ENCODE measurements at regions not wholly inside any gene's neighbourhood (a gene's known extent, or its start where the extent isn't known, plus 50 kb on each side); places are given as distances from the start of the nearest gene placed in this dataset.

DNA sequence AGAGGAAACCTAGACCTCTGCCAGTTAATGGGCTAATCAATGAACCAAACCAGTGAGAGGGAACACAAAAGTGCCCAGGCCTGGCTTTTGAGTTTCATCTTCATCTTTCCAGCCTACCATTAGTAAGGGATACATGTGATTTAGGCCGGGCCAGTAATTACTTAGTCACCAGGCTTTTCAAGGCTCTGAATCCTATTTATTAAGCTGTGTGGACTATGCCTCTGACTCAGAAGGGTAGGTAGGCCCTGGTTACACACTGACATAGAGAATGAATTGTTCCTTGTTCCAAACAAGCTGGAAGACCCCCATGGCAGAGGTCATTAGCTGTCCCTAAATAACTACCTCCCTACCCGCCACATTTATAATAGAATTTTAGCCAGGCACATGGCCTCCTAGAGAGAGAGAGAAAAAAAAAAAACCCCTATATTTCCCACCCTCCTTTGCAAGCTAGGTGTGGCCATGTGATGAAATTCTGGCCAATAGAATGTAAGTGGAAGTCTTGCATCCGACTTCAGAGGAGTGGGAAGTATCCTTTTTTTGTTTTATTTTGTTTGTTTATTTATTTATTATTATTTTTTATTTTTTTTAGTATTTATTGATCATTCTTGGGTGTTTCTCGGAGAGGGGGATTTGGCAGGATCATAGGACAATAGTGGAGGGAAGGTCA is 112.3 kb upstream of the BCOR start:
- Mint-ChIP-seq H3K9me3 (ENCODE audit: low read depth) (peaks cover 8% of the 10 kb centered on the region), H3K4me3 (ENCODE audit: low read depth) (no peak overlapping the region), H3K27me3 (peaks cover 6% of the 10 kb centered on the region), H3K4me1 (ENCODE audit: low read depth) (no peaks in the 10 kb centered on the region), H3K36me3 (ENCODE audit: insufficient read depth) (no peaks in the 10 kb centered on the region), H3K27ac (no peak overlapping the region)
- TF ChIP-seq CTCF (IDR thresholded peaks at IDR 0.05; ENCODE audit: unreplicated experiment) = no peak
- DNase-seq (ENCODE audit: low spot score, unreplicated experiment) = no peak

DNA sequence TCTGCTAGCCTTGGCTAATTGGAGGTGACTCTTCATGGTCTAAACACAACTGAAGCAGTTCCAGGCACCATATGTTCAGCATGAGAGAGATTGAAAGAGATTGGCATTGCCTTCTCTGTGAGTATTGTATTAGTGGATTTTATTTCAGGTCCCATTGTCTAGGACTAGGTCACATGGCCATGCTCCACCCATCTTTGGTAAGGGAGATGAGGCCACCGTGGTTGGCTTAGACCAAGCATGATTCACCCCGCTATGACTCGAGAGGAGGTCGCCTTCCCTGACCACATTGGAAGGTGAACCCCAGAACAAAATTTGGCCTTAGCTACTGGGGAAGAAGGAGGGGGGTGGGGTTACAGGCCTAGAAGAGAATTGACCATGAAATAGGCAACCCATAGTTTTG is 109.9 kb upstream of the BCOR start:
- Mint-ChIP-seq H3K9me3 (ENCODE audit: low read depth) (no peaks in the 10 kb centered on the region), H3K27me3 (peaks cover 6% of the 10 kb centered on the region), H3K4me1 (ENCODE audit: low read depth) (no peaks in the 10 kb centered on the region), H3K36me3 (ENCODE audit: insufficient read depth) (no peaks in the 10 kb centered on the region), H3K4me3 (ENCODE audit: low read depth) (no peak overlapping the region), H3K27ac (no peak overlapping the region)
- DNase-seq (ENCODE audit: low spot score, unreplicated experiment) = no peak
- no peak for TF ChIP-seq CTCF (IDR thresholded peaks at IDR 0.05; ENCODE audit: unreplicated experiment)

DNA sequence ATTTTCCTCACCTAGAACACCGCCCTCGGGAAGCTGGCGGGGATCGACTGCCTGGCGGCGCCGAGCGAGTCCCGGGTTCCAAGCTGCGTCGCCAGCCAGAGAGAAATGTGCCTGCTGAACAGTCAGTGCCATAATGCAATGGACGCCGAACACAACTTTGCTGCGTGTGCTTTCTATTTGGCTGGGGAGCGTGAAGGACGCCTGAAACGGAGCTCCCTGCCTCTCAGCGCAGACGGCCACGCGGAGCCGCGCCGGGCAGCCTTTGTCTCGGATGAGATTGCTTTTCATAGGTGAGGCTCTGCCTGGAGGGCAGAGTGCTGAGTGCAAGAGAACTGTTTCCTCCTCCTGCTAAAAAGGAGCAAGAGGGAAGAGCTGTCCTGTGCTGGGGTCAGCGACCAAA is 107.7 kb upstream of the BCOR start:
- Mint-ChIP-seq H3K27me3 (peaks cover 6% of the 10 kb centered on the region), H3K4me1 (ENCODE audit: low read depth) (no peaks in the 10 kb centered on the region), H3K27ac (no peak overlapping the region), H3K36me3 (ENCODE audit: insufficient read depth) (no peaks in the 10 kb centered on the region), H3K4me3 (ENCODE audit: low read depth) (no peak overlapping the region), H3K9me3 (ENCODE audit: low read depth) (no peaks in the 10 kb centered on the region)
- no peak for DNase-seq (ENCODE audit: low spot score, unreplicated experiment)
- no peak for TF ChIP-seq CTCF (IDR thresholded peaks at IDR 0.05; ENCODE audit: unreplicated experiment)

DNA sequence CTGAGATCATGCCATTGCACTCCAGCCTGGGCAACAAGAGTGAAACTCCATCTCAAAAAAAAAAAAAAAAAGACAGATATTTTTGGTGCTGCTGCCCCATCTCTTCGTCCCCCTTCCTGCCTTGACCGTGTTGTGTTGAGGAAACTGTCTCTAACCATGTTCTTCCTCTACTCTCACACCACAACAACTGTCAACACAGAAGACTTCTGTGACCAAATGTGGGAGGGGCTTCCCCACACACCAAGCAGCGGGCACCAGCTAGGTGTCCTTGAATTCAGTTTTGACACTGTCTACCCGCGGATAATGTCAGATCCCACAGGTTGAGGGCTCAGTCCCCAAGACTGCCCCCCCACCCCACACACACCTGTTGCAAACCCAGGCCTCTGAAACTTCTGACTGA is 104.7 kb upstream of the BCOR start:
- peaks cover 6% of the 10 kb centered on the region for H3K27me3 Mint-ChIP-seq

DNA sequence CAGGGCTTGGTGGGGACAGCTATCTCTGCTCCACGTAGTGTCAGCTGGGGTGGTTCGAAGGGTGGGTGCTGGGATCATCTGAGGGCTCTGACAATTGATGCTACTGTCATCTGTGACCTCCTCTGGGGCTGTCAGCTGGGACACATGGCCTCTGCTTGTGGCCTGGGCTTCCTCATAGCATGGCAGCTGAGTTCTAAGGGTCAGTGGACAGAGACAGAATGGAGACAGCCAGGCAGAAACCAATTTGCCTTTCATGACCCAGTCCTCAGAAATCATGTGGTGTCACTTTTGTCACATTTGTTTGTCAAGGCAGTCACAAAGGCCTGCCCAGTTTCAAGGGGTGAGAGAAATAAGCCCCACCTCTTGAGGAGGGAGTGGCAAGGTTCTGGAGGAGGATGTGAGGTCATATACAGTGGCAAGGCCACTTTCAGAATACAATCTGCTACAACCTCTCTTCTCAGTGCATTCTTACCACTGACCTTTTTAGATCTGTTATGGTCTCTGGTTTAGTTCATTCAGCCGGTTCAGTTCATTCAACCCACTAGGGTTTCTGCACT is 103.6 kb upstream of the BCOR start:
- Mint-ChIP-seq H3K4me3 (ENCODE audit: low read depth) (no peak overlapping the region), H3K4me1 (ENCODE audit: low read depth) (no peaks in the 10 kb centered on the region), H3K9me3 (ENCODE audit: low read depth) (no peaks in the 10 kb centered on the region), H3K27me3 (peaks cover 6% of the 10 kb centered on the region), H3K27ac (no peak overlapping the region), H3K36me3 (ENCODE audit: insufficient read depth) (no peaks in the 10 kb centered on the region)
- no peak for DNase-seq (ENCODE audit: low spot score, unreplicated experiment)
- no peak for TF ChIP-seq CTCF (IDR thresholded peaks at IDR 0.05; ENCODE audit: unreplicated experiment)

More for the DNA sequence above, 104.7 kb upstream of the BCOR start:
- no peak overlapping the region for H3K27ac Mint-ChIP-seq
- TF ChIP-seq CTCF (IDR thresholded peaks at IDR 0.05; ENCODE audit: unreplicated experiment) = no peak
- no peaks in the 10 kb centered on the region for H3K36me3 Mint-ChIP-seq (ENCODE audit: insufficient read depth)
- H3K9me3 Mint-ChIP-seq (ENCODE audit: low read depth) = no peaks in the 10 kb centered on the region
- no peak for DNase-seq (ENCODE audit: low spot score, unreplicated experiment)
- H3K4me1 Mint-ChIP-seq (ENCODE audit: low read depth) = no peaks in the 10 kb centered on the region
- H3K4me3 Mint-ChIP-seq (ENCODE audit: low read depth) = no peak overlapping the region

All from progenitor cell of endocrine pancreas (in vitro differentiated cells).